ENCODE measurements at regions not wholly inside any gene's neighbourhood (a gene's known extent, or its start where the extent isn't known, plus 50 kb on each side); places are given as distances from the start of the nearest gene placed in this dataset.

GRCh38 chr4:11631416-11631815, 202.7 kb upstream of the HS3ST1 start:
- no peak for DNase-seq (ENCODE audit: low read depth, low spot score)
- Histone ChIP-seq H3K4me1 (ENCODE audit: insufficient read depth, insufficient read length) (no peaks in the 10 kb centered on the region), H3K4me3 (ENCODE audit: insufficient read length, low read depth) (no peak overlapping the region)

GRCh38 chr4:11628093-11628725, 199.5 kb upstream of the HS3ST1 start:
- TF ChIP-seq SUZ12 (IDR thresholded peaks at IDR 0.05; ENCODE audit: extremely low read depth, insufficient read depth, insufficient read length): no peak
- TF ChIP-seq YY1 (IDR thresholded peaks at IDR 0.05; ENCODE audit: insufficient read depth, insufficient read length): no peak
- no peak for TF ChIP-seq ZNF274 (IDR thresholded peaks at IDR 0.05; ENCODE audit: low read depth, low read length)
- H3K27me3 ChIP-seq (ENCODE audit: insufficient read depth, insufficient read length): no peaks in the 10 kb centered on the region
- no peaks in the 10 kb centered on the region for H3K4me1 ChIP-seq (ENCODE audit: insufficient read depth, insufficient read length)
- H3K9ac ChIP-seq (ENCODE audit: insufficient read length, low read depth): no peak overlapping the region
- no peaks in the 10 kb centered on the region for H3K36me3 ChIP-seq (ENCODE audit: insufficient read depth, insufficient read length, low read length)
- no peaks in the 10 kb centered on the region for H3K9me3 ChIP-seq (ENCODE audit: insufficient read depth, low read length)
- no peak for DNase-seq (ENCODE audit: low read depth, low spot score)
- H3K4me3 ChIP-seq (ENCODE audit: insufficient read length, low read depth): no peak overlapping the region

More at GRCh38 chr4:11631416-11631815, 202.7 kb upstream of the HS3ST1 start:
- H3K9me3 ChIP-seq (ENCODE audit: insufficient read depth, low read length): no peaks in the 10 kb centered on the region
- no peaks in the 10 kb centered on the region for H3K27me3 ChIP-seq (ENCODE audit: insufficient read depth, insufficient read length)
- no peak overlapping the region for H3K9ac ChIP-seq (ENCODE audit: insufficient read length, low read depth)
- TF ChIP-seq YY1 (IDR thresholded peaks at IDR 0.05; ENCODE audit: insufficient read depth, insufficient read length) (no peak), ZNF274 (IDR thresholded peaks at IDR 0.05; ENCODE audit: low read depth, low read length) (no peak)
- no peaks in the 10 kb centered on the region for H3K36me3 ChIP-seq (ENCODE audit: insufficient read depth, insufficient read length, low read length)

GRCh38 chr4:11626066-11626465, 197.4 kb upstream of the HS3ST1 start:
- no peak for DNase-seq (ENCODE audit: low read depth, low spot score)
- Histone ChIP-seq H3K36me3 (ENCODE audit: insufficient read depth, insufficient read length, low read length) (no peaks in the 10 kb centered on the region), H3K4me1 (ENCODE audit: insufficient read depth, insufficient read length) (no peaks in the 10 kb centered on the region), H3K4me3 (ENCODE audit: insufficient read length, low read depth) (no peak overlapping the region), H3K27me3 (ENCODE audit: insufficient read depth, insufficient read length) (no peaks in the 10 kb centered on the region), H3K9me3 (ENCODE audit: insufficient read depth, low read length) (no peaks in the 10 kb centered on the region), H3K9ac (ENCODE audit: insufficient read length, low read depth) (no peak overlapping the region)
- TF ChIP-seq ZNF274 (IDR thresholded peaks at IDR 0.05; ENCODE audit: low read depth, low read length) (no peak), YY1 (IDR thresholded peaks at IDR 0.05; ENCODE audit: insufficient read depth, insufficient read length) (no peak), SUZ12 (IDR thresholded peaks at IDR 0.05; ENCODE audit: extremely low read depth, insufficient read depth, insufficient read length) (no peak)

- no peak for TF ChIP-seq YY1 (IDR thresholded peaks at IDR 0.05; ENCODE audit: insufficient read depth, insufficient read length)
- no peak for TF ChIP-seq SUZ12 (IDR thresholded peaks at IDR 0.05; ENCODE audit: extremely low read depth, insufficient read depth, insufficient read length)
- TF ChIP-seq ZNF274 (IDR thresholded peaks at IDR 0.05; ENCODE audit: low read depth, low read length): no peak
- no peak for DNase-seq (ENCODE audit: low read depth, low spot score)
- Histone ChIP-seq H3K4me3 (ENCODE audit: insufficient read length, low read depth) (no peak overlapping the region), H3K36me3 (ENCODE audit: insufficient read depth, insufficient read length, low read length) (no peaks in the 10 kb centered on the region), H3K4me1 (ENCODE audit: insufficient read depth, insufficient read length) (no peaks in the 10 kb centered on the region), H3K9ac (ENCODE audit: insufficient read length, low read depth) (no peak overlapping the region), H3K27me3 (ENCODE audit: insufficient read depth, insufficient read length) (no peaks in the 10 kb centered on the region), H3K9me3 (ENCODE audit: insufficient read depth, low read length) (no peaks in the 10 kb centered on the region)
These were observed 196.5 kb upstream of the HS3ST1 start for GRCh38 chr4:11625211-11625610.

GRCh38 chr4:11624370-11624769, 195.7 kb upstream of the HS3ST1 start:
- no peaks in the 10 kb centered on the region for H3K9me3 ChIP-seq (ENCODE audit: insufficient read depth, low read length)
- no peak overlapping the region for H3K9ac ChIP-seq (ENCODE audit: insufficient read length, low read depth)

GRCh38 chr4:11623726-11624037, 195.0 kb upstream of the HS3ST1 start:
- no peak overlapping the region for H3K4me3 ChIP-seq (ENCODE audit: insufficient read length, low read depth)
- DNase-seq (ENCODE audit: low read depth, low spot score): peak; percentile 15
- TF ChIP-seq SUZ12 (IDR thresholded peaks at IDR 0.05; ENCODE audit: extremely low read depth, insufficient read depth, insufficient read length) (no peak), YY1 (IDR thresholded peaks at IDR 0.05; ENCODE audit: insufficient read depth, insufficient read length) (no peak), ZNF274 (IDR thresholded peaks at IDR 0.05; ENCODE audit: low read depth, low read length) (no peak)
- no peak overlapping the region for H3K9ac ChIP-seq (ENCODE audit: insufficient read length, low read depth)
- H3K27me3 ChIP-seq (ENCODE audit: insufficient read depth, insufficient read length): no peaks in the 10 kb centered on the region
- H3K9me3 ChIP-seq (ENCODE audit: insufficient read depth, low read length): no peaks in the 10 kb centered on the region
- H3K36me3 ChIP-seq (ENCODE audit: insufficient read depth, insufficient read length, low read length): no peaks in the 10 kb centered on the region
- H3K4me1 ChIP-seq (ENCODE audit: insufficient read depth, insufficient read length): no peaks in the 10 kb centered on the region

More at GRCh38 chr4:11624370-11624769, 195.7 kb upstream of the HS3ST1 start:
- DNase-seq (ENCODE audit: low read depth, low spot score): no peak
- Histone ChIP-seq H3K4me1 (ENCODE audit: insufficient read depth, insufficient read length) (no peaks in the 10 kb centered on the region), H3K36me3 (ENCODE audit: insufficient read depth, insufficient read length, low read length) (no peaks in the 10 kb centered on the region), H3K4me3 (ENCODE audit: insufficient read length, low read depth) (no peak overlapping the region), H3K27me3 (ENCODE audit: insufficient read depth, insufficient read length) (no peaks in the 10 kb centered on the region)
- no peak for TF ChIP-seq ZNF274 (IDR thresholded peaks at IDR 0.05; ENCODE audit: low read depth, low read length)
- no peak for TF ChIP-seq SUZ12 (IDR thresholded peaks at IDR 0.05; ENCODE audit: extremely low read depth, insufficient read depth, insufficient read length)

- no peak overlapping the region for H3K9ac ChIP-seq (ENCODE audit: insufficient read length, low read depth)
- no peak for TF ChIP-seq ZNF274 (IDR thresholded peaks at IDR 0.05; ENCODE audit: low read depth, low read length)
- TF ChIP-seq YY1 (IDR thresholded peaks at IDR 0.05; ENCODE audit: insufficient read depth, insufficient read length): no peak
- no peak for TF ChIP-seq SUZ12 (IDR thresholded peaks at IDR 0.05; ENCODE audit: extremely low read depth, insufficient read depth, insufficient read length)
- H3K36me3 ChIP-seq (ENCODE audit: insufficient read depth, insufficient read length, low read length): no peaks in the 10 kb centered on the region
- H3K27me3 ChIP-seq (ENCODE audit: insufficient read depth, insufficient read length): no peaks in the 10 kb centered on the region
- H3K4me3 ChIP-seq (ENCODE audit: insufficient read length, low read depth): no peak overlapping the region
- DNase-seq (ENCODE audit: low read depth, low spot score): no peak
- H3K4me1 ChIP-seq (ENCODE audit: insufficient read depth, insufficient read length): no peaks in the 10 kb centered on the region
- H3K9me3 ChIP-seq (ENCODE audit: insufficient read depth, low read length): no peaks in the 10 kb centered on the region
These were observed 194.4 kb upstream of the HS3ST1 start for GRCh38 chr4:11622961-11623725.

All from NT2/D1 (cell line).